IPS-18c (cell line): ENCODE measurements at regions not wholly inside any gene's neighbourhood (a gene's known extent, or its start where the extent isn't known, plus 50 kb on each side); places are given as distances from the start of the nearest gene placed in this dataset.

Experiments
- H3K4me3 ChIP-seq: 2 replicates; pipeline ENCODE4 v1.7.0; 2013; ENCODE audit warnings: low read depth, mild to moderate bottlenecking, low read length, moderate library complexity; ENCODE audit not compliant: insufficient read depth
- H3K9me3 ChIP-seq: one replicate; pipeline ENCODE4 v1.6.1; 2013; ENCODE audit warnings: mild to moderate bottlenecking, low read length, moderate library complexity; ENCODE audit not compliant: control insufficient read depth, insufficient read depth

DNA sequence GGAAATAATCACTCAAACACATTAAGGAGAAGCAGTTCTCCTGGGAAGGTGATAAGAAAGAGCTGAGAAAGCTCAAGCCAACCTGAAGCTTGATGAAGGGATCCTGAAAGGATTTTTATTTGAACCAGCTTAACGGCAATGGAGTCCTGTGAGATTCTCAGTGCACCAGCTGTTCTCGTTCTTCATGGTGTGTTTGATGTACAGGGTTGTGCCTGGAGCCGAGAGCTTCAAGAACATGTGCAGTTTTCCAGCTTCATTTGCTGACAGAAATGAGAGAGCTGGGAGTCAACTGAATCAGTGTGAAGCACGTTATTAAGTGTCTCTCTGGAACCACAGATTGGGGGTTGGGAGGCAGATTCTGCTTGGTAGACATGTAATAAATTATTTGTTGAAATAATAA, 115.7 kb downstream of the ANKRD50 start:
- Histone ChIP-seq H3K4me3 (no peak overlapping the region), H3K9me3 (no peaks in the 10 kb centered on the region)

DNA sequence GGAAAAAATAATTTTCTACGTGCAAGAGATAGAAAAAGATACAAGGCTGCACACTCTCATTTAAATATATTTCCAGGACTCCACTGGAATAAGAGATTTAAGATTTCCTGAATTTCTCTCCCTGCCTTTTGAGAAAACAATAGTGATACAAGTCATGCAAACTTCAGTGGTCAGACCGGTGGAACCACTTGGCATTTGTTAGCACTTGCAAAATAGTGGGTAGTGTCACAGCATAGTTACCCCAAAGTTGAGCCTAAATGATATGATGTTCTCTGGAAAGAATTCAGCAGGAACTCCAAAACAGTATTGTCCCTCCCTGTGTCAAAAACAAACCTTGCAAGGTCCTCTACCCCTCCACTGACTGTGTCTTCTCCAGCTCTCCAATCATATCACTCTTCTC, 102.3 kb downstream of the ANKRD50 start:
- H3K9me3 ChIP-seq: no peaks in the 10 kb centered on the region
- no peak overlapping the region for H3K4me3 ChIP-seq
